NOMO-1 treated with DMSO at 0.1 percent for 48 hours (cell line): ENCODE measurements at regions not wholly inside any gene's neighbourhood (a gene's known extent, or its start where the extent isn't known, plus 50 kb on each side); places are given as distances from the start of the nearest gene placed in this dataset.
"Not testable (repeated sequence)": the region's sequence is repeated elsewhere in the genome, so short reads cannot be mapped to it uniquely, and the experiment has no call there.

Experiments
- DNase-seq: peaks from one replicate; lab custom pipeline; 2025; ENCODE audit not compliant: unreplicated experiment; lab: John Stamatoyannopoulos, UW

GRCh38 chr1:213324859-213325258, 273.8 kb downstream of the RPS6KC1 start:
- DNase-seq = no peak

- no peak for DNase-seq
These were observed 274.4 kb downstream of the RPS6KC1 start for GRCh38 chr1:213325482-213325881.

GRCh38 chr1:213326281-213327016, 275.4 kb downstream of the RPS6KC1 start:
- DNase-seq = no peak

DNA sequence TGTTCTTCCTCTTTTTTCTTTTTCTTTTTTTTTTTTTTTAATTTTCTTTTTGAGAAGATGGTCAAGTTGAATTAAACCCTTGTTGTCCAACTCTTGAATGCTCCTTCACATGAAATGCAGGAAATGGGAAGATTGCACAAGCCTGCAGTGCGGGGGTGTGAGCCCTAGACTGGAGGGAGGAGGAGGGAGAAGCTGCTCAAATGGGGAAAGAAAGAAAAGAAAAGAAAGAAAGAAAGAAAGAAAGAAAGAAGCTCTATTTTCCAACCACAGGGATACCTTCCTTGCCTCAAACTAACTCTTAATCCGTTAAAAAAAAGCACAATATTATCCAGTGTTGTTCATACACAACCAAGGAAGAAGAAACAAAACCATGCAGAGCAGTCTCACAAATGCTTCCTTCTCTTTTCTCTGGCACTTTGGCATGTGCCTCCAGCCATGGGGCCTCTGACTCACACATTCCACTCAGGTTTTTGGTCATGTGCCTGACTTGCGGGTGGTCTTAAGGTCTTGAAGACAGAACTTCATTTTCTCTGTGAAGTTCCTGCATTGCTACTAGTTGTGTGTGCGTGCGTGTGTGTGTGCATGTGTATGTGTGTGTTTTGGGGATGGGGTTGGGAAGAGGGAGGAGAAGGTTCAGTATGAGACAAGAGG, 276.1 kb downstream of the RPS6KC1 start:
- peak; percentile 75 for DNase-seq

- no peak for DNase-seq
These were observed 278.5 kb downstream of the RPS6KC1 start for GRCh38 chr1:213329406-213330008.

DNA sequence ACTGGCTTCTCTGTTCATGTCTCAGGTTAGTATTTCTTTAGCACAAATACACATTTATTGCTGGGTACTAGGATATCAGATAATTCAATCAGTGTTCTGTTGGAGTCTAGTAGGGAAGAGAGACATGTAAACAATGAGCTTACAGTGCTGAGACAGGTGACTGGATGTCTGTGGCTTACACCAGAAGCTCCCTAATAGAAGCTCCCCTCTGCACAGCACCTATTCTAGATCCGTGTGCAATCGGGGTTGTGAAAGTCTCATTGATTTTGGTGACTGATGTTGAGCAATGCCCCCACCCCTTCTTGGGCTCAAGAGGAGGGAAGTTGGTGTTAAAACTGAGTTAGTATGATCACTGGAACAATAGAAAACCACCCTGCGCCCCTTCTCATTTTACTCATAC, 279.2 kb downstream of the RPS6KC1 start:
- DNase-seq = peak; percentile 44

DNA sequence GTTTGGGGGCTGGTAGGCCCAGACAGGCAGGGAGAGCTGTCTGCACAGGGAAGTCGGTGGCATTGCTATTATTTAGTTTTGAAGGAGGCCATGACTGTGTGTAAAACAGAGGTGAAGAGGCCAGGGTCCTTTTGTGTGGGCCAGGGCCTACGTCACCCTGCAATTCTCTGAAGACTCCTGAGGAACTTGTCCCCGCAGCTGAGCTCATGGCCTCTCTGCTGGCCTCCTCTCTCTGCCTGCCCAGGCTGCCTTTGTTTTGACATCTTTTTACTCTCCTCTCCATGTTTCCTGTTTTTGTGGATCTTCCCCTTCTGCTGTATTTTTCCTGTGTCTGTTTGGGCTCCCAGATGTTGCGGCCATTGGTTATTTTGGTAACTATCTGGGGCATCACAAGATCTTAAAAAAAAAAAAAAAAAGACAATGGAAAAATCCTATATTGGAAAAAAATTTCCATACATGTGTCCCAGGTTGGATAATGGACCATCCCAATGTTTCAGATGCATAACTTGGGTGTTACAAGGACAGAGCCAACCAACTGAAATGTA, 280.7 kb downstream of the RPS6KC1 start:
- no peak for DNase-seq

- no peak for DNase-seq
These were observed 281.4 kb downstream of the RPS6KC1 start for GRCh38 chr1:213332491-213332890.

DNA sequence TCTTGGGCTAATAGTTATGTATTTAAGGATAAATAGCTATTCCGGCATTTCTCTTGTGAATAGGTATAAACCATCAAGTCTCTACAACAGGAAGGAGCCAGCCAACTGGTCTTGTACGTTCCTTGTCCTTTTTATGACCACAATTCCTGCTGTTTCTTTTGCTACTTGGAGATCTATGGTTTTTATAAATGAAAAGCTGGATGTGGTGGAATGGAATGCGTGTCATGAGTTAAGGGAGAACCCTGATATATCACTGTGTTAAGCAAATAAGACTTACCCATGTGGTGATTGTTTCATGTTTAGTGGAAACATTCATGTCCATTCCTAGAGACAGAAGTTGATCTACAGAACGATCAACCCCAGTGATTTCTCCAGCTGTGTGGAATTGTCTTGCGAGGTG, 282.1 kb downstream of the RPS6KC1 start:
- no peak for DNase-seq

- no peak for DNase-seq
These were observed 284.0 kb downstream of the RPS6KC1 start for GRCh38 chr1:213335084-213335483.

DNA sequence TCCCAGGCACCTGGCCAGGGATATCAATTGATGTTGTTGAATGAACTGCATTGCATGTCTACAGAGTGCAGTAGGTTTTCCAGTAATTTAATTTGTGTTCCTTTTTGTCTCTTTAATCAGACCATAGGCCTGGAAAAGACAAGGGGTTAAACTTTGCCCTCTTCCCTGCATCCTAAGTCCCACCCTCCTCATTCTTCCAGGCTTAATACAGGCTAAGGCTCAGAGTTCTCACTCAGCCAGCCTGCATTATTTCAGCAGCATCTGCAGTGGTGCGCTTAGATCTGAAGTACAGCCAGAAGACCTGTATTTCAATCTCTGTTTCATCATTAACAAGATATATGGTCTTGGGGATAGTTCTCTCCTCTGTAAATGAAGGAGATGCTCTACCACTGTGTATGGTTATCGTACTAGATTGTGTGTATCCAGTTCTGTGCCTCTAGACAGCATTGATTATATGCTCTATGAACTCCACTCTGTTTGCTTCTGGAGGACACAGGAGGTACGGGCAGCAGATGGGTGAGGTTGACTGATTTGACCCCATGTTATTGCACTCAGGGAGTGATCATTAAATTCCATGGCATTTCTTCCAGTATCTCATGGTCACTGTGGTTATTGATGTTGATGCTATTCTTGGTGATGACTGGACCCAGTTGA, 286.1 kb downstream of the RPS6KC1 start:
- no peak for DNase-seq

- DNase-seq = no peak
These were observed 289.6 kb downstream of the RPS6KC1 start for GRCh38 chr1:213340593-213340992.

GRCh38 chr1:213345621-213346020, 294.6 kb downstream of the RPS6KC1 start:
- no peak for DNase-seq

GRCh38 chr1:213357403-213357802, 306.4 kb downstream of the RPS6KC1 start:
- no peak for DNase-seq

DNA sequence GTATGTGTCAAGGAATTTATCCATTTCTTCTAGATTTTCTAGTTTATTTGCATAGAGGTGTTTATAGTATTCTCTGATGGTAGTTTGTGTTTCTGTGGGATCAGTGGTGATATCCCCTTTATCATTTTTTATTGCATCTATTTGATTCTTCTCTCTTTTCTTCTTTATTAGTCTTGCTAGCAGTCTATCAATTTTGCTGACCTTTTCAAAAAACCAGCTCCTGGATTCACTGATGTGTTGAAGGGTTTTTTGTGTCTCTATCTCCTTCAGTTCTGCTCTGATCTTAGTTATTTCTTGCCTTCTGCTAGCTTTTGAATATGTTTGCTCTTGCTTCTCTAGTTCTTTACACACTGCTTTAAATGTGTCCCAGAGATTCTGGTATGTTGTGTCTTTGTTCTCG, 307.3 kb downstream of the RPS6KC1 start:
- not testable (repeated sequence) for DNase-seq

GRCh38 chr1:213362598-213362997, 311.6 kb downstream of the RPS6KC1 start:
- no peak for DNase-seq

- DNase-seq = no peak
These were observed 315.2 kb downstream of the RPS6KC1 start for GRCh38 chr1:213366141-213366831.

GRCh38 chr1:213369465-213369864, 318.4 kb downstream of the RPS6KC1 start:
- DNase-seq = no peak

DNA sequence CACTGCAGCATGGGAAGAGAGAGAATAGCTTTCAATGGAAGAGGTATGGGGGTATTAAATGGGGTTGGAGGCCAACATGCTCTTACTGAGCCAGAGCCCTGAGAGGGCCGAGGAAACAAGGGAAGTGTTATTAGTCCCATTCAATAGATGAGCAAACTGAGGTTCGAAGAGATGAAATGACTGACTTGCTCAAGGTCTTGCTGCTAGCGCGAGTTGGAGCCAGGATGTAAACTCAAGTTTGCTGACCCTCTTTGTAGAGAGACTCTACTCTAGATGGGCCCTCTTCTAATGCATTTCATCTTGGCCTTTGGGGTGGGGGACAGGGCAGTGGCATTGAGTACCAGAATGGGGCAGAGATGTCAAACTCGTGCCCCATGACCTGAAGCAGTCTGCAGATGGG, 319.5 kb downstream of the RPS6KC1 start:
- no peak for DNase-seq

GRCh38 chr1:213371525-213371846, 320.4 kb downstream of the RPS6KC1 start:
- no peak for DNase-seq
